ENCODE measurements at regions not wholly inside any gene's neighbourhood (a gene's known extent, or its start where the extent isn't known, plus 50 kb on each side); places are given as distances from the start of the nearest gene placed in this dataset.

- Histone ChIP-seq H3K9me3 (replicated peaks in 1 of 3) (no peaks in the 10 kb centered on the region), H3K36me3 (replicated peaks in 1 of 2) (no peaks in the 10 kb centered on the region), H3K4me3 (no peak overlapping the region), H3K4me1 (replicated peaks in 1 of 2) (no peaks in the 10 kb centered on the region), H3K27ac (no peak overlapping the region), H3K27me3 (no peaks in the 10 kb centered on the region)
- no peak for DNase-seq
- intact Hi-C loops (cut with DNase I): no loop called here
- TF ChIP-seq CTCF (IDR thresholded peaks at IDR 0.05) (no peak), POLR2A (IDR thresholded peaks at IDR 0.05) (no peak)
- 44 to 52% (median 49%) methylated on average over 2 of the region's 2 CpGs for WGBS, 4 donors
These were observed 401.4 kb downstream of the TBL1XR1 start for GRCh38 chr3:176795891-176796290.

GRCh38 chr3:176794406-176794805 lies 402.9 kb downstream of the TBL1XR1 start:
- intact Hi-C loops (cut with DNase I): no loop called here
- WGBS, 4 donors: 58 to 67% (median 62%) methylated on average over 3 of the region's 3 CpGs
- Histone ChIP-seq H3K9me3 (replicated peaks in 1 of 3) (no peaks in the 10 kb centered on the region), H3K4me3 (no peak overlapping the region), H3K27ac (no peak overlapping the region), H3K4me1 (replicated peaks in 1 of 2) (no peaks in the 10 kb centered on the region), H3K27me3 (no peaks in the 10 kb centered on the region), H3K36me3 (replicated peaks in 1 of 2) (no peaks in the 10 kb centered on the region)
- no peak for DNase-seq
- TF ChIP-seq POLR2A (IDR thresholded peaks at IDR 0.05): no peak
- no peak for TF ChIP-seq CTCF (IDR thresholded peaks at IDR 0.05)

GRCh38 chr3:176789947-176790346 lies 407.3 kb downstream of the TBL1XR1 start:
- no peaks in the 10 kb centered on the region for H3K9me3 ChIP-seq (replicated peaks in 1 of 3)
- TF ChIP-seq POLR2A (IDR thresholded peaks at IDR 0.05) (no peak), CTCF (IDR thresholded peaks at IDR 0.05) (no peak)
- H3K27me3 ChIP-seq: no peaks in the 10 kb centered on the region
- H3K4me1 ChIP-seq (replicated peaks in 1 of 2): no peaks in the 10 kb centered on the region
- no peak overlapping the region for H3K4me3 ChIP-seq
- DNase-seq: no peak
- H3K36me3 ChIP-seq (replicated peaks in 1 of 2): no peaks in the 10 kb centered on the region
- intact Hi-C loops (cut with DNase I): no loop called here
- H3K27ac ChIP-seq: no peak overlapping the region
- WGBS, 4 donors: 83 to 92% (median 85%) methylated on average over 3 of the region's 3 CpGs

GRCh38 chr3:176789281-176789705 lies 408.0 kb downstream of the TBL1XR1 start:
- WGBS, 4 donors: 71 to 86% (median 78%) methylated on average over 1 of the region's 1 CpG
- Histone ChIP-seq H3K9me3 (replicated peaks in 1 of 3) (no peaks in the 10 kb centered on the region), H3K27ac (no peak overlapping the region), H3K36me3 (replicated peaks in 1 of 2) (no peaks in the 10 kb centered on the region), H3K27me3 (no peaks in the 10 kb centered on the region), H3K4me1 (replicated peaks in 1 of 2) (no peaks in the 10 kb centered on the region), H3K4me3 (no peak overlapping the region)
- TF ChIP-seq CTCF (IDR thresholded peaks at IDR 0.05) (no peak), POLR2A (IDR thresholded peaks at IDR 0.05) (no peak)
- intact Hi-C loops (cut with DNase I): no loop called here
- no peak for DNase-seq
